NCI-H774 (cell line): ENCODE measurements at regions not wholly inside any gene's neighbourhood (a gene's known extent, or its start where the extent isn't known, plus 50 kb on each side); places are given as distances from the start of the nearest gene placed in this dataset.
A peak's percentile ranks its signal among the peaks of the same experiment; 100 is the strongest.

Experiments
- DNase-seq: peaks from one replicate; lab custom pipeline; 2025; lab: John Stamatoyannopoulos, UW

DNA sequence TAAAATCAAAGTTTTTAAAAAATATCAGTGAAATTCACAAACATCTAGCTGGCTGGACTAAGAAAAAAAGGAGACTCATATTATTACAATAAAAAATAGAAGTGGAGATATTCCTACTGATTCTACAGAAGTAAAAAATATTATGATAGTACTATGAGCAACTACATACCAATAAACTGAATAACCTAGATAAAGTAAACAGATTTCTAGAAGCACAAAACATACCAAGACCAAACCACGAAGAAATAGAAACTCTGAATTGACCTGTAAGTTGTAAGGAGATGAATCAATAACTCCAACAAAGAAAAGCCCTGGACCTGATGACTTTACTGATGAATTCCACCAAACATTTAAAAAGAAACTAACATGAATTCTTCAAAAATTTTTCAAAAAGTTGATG is 867.3 kb downstream of the PCDH18 start:
- DNase-seq, result no peak

DNA sequence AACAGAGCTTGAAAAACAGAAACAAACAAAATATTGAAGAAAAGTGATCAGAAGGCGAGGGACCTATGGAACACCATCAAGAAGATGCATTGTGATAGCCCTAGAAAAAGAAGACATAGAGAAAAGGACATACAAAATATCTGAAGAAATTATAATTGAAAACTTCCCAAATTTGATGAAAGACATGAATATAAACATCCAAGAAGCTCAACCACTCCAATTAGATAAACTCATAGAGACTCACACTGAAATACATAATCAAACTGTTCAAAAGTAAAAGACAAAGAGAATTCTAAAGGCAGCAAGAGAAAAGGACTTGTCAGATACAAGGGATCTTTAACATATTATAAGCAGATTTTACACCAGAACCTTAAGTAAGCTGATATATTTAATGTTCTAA is 869.8 kb downstream of the PCDH18 start:
- no peak for DNase-seq

DNA sequence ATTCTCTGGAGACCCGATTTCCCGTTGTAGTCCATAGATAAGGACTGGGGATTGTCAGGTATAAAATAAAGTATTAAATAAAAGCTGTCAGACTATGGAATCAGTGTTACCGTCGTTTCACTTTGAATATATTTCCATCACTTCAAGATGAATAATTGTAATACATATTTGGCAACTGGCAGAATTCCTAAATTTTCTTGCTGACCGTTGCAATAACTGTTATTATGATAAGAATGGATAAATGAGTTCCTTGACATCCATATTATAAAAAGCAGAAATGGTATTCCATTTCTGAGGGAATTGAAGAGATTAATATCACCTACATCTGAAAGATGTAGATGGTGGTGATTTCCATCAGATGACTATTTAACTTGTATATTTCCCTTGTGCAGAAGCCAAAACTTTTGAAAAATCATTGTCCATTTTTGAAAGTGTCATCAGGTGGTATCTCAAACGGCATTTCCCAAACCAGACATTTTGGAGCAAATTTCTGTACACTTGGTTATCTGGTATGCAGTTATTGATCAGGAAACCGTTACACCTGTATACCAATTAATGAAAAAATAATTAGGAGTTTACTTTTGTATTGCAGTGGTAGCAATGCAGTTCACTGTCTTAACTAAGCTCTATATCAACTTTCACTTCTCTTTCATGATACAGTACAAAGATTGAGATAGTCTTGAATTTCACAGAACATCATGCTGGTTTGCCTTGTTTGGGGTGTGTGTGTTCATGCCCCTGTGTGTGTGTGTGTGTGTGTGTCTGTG is 878.5 kb downstream of the PCDH18 start:
- no peak for DNase-seq

- DNase-seq, result no peak
Observed at GRCh38 chr4:136651932-136652331, 880.4 kb downstream of the PCDH18 start.

GRCh38 chr4:136651278-136651667 is 881.0 kb downstream of the PCDH18 start:
- no peak for DNase-seq

GRCh38 chr4:136650541-136651277 is 881.6 kb downstream of the PCDH18 start:
- peak; percentile 34 for DNase-seq

DNA sequence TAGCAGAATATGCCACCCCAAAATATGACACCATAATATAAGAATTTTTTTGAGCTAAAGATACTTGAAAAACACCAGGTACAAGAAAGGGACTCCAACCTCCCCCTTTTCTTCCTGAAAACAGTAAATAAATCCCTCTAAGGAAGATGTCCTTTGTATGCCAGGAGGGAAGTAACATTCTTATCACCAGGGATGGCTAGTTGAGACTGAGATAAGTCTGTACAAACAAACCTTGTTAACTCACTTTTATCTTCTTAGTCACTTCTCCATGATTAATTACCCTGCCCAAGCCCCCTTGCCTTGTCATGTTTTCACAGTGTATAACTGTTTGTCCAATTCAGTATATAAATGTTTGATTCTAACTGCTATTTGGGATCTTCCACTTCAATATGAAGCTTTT is 888.0 kb downstream of the PCDH18 start:
- DNase-seq, result no peak

DNA sequence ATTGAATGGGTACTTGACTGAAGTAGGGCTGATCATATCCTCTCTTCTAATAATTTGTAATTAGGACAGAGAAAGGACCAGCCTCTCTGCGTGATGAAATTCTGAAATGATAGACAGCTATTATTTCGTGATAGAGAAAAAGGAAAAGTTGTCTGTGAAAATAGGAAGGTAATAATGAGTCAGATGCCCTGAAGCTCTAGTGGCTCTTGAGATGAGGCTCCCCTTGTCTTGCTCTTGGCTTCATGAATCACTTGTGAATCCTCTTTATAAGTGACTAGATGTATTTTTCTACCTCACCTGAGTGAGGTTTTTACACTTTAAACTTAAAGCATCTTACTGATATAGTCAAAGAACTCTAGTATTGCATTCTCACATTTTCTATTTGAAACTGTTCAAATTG is 888.9 kb downstream of the PCDH18 start:
- DNase-seq, result no peak

DNA sequence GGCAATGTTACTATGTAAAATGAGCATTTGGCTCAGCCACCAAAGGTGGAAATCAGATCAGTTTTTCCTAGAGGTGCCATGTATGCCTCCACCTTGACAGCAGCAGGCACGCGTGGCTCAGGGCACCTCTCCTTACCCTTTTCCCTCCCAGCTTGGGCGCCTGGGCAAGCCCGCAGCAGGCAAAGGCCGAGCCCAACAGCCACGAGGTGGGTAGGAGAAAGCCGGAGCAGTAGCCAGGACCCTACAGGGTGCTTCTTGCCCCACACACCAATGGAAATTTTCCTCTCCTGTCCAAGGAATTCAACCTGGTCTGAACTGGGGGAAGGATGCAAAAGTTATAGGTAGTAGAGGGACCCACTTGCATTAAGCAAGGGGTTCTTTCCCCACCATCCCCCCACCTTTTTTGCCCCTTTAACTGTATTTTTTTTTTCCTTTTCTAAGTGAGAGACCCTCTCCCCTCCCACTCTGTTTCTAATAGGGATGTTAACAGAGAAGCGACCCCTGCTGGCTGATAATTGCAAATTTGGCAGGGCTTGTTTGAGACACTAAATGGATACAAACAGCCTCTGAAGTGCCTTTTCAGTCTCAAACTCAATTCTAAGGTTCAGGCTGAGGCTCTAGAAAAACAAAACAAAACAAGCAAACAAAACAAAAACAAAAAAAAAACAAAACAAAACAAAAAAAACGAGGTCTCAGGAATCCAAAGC is 895.1 kb downstream of the PCDH18 start:
- DNase-seq, result no peak

- DNase-seq, result no peak
Observed at GRCh38 chr4:136636155-136636554, 896.1 kb downstream of the PCDH18 start.

GRCh38 chr4:136634121-136634520 is 898.2 kb downstream of the PCDH18 start:
- no peak for DNase-seq

GRCh38 chr4:136599890-136600289 is 932.4 kb downstream of the PCDH18 start:
- no peak for DNase-seq

DNA sequence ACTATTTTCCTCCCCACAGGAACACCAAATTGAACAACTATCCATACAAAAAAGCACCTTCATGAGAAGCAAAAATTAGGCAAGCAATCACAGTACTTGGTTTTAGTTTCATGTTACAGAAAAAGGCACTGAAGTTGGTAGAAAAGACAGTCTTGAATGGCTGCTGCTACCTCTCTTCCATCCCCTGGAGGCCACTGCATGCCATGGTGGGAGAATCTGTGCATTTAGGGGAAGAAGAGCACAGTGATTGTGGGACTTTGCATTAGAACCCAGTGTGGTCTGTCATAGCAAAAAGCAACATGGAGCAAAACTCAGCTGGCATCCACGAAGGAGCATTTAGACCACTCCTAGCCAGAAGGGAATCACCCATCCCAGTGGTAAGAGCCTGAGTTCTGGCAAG is 941.9 kb downstream of the PCDH18 start:
- DNase-seq, result no peak

DNA sequence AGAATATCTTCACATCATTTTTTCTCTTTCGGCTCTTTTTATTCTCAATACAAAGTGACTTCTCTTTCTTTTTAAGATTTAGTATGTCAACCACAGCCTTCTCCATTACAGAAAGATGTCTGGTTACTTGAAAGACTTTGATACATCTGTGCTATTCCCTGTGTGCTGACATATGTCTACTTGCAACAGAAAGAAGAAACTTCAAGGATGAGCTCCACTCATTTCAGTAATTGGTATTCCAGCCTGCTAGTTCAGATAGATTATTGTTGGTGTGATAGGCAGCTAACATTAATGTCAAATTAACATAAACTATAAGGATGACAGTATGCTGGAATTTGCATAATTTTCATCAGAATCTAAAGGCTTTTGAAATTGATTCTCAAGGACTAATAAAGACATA is 948.7 kb downstream of the PCDH18 start:
- DNase-seq, result no peak

GRCh38 chr4:136581119-136581518 is 951.2 kb downstream of the PCDH18 start:
- DNase-seq, result no peak

DNA sequence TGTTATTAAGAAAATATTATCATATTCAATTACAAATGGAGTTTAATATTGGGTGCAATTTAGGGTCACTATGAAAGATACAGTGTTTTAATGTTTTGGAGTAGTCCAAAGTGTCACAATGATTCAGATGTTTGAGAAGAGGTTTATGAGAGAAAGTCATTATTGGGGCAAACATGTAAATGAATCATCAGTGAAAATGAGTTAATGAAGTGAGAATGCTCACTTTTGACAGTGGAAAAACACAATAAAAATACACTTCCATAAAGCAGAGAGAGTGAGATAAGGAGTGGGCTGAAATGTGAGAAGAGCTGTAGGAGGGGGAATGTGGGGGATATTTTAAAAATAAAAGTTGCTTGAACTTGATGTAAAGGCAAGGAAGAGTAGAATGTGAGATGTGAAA is 957.1 kb downstream of the PCDH18 start:
- no peak for DNase-seq

DNA sequence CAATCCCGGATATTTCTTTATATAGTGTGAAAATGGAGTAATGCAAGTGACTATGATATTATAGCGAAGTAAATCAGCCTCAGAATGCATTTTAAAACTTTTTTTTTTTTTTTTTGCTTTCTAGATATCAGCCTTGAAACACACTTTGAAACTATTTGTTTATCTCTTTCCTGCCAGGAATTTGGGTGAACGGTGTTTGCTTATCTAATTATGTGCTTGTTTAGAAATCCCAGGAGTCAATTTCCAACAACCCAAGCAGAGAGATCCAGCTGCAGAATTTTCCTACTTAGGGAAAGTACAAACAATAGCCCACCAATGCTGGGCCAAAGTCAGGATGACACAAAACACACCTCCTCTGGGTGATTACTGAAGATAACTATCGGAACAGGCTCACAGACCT is 958.8 kb downstream of the PCDH18 start:
- no peak for DNase-seq

DNA sequence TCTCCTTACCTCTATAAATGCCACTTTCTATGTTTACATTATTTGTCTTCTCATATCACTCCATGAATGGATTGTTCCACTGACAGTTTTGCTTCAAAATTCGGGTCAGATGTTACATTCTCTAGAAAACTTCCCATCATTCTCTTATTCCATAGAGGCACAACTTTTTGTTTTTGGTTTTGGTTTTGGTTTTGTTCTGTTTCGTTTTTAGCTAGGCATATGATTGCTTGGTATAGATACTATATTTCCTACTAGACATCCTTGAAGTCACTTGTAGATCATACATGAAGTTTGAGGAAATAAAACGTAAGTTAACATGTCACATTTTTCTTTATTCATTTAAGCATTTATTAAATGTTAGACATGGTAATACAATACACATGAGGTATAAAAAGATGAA is 961.0 kb downstream of the PCDH18 start:
- DNase-seq, result no peak

DNA sequence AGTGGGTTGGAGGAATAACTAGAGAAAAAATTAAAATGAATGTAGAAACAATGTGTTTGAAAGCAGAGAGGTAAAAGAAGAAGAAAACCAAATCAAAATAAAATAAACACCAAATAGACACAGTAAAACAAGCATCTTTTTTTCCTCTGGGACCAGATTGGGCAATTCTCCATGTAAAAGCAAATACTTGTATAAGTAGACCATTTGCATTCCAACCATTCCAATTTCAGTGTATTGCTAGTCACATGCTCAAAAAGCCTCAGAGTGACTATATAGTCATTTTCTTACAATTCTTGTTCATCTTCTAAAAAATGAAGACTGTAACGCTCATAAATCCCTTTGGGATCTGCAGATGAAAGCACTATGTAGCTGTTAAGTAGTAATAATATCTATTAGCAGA is 969.5 kb downstream of the PCDH18 start:
- DNase-seq, result no peak

- no peak for DNase-seq
Observed at GRCh38 chr4:136558940-136559494, 973.3 kb downstream of the PCDH18 start.

DNA sequence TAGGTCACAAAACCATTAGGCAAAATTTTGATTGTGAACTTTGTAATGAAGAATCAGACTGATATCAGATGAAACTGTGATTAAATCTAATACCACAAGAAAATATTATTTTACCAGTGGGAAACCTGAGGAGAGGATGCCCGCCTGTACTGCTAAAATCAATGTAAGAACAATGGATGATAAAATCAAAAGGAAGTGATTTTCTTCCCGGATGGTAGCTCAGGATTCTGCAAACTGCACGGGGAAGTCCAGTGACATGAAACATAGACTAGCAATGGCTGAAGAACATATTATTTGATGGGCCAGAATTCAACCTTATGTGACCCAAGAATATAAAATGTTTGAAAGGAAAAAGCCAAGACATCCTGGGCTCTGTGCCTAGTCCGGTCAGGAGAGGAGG is 974.9 kb downstream of the PCDH18 start:
- DNase-seq, result no peak

DNA sequence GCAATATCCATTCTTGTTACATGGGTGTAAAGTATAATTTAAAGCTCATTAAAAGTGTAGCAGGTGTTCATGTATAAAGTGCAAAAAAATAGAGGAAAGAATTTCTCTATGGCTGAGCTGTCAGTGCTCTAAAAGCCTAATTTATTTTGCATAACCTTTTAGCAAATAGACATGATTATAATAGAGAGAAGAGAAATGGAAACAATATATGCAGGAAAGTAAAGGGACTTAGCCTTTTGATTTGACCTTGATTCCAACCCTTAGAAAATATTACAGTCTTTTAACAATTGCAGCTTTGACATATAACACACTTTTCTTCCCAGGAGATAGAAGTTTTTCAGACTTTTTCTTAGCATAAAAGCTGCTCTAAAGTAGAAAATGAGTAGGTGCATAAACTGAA is 978.3 kb downstream of the PCDH18 start:
- DNase-seq, result no peak

GRCh38 chr4:136551753-136552152 is 980.5 kb downstream of the PCDH18 start:
- no peak for DNase-seq
